ENCODE measurements at regions not wholly inside any gene's neighbourhood (a gene's known extent, or its start where the extent isn't known, plus 50 kb on each side); places are given as distances from the start of the nearest gene placed in this dataset.

DNA sequence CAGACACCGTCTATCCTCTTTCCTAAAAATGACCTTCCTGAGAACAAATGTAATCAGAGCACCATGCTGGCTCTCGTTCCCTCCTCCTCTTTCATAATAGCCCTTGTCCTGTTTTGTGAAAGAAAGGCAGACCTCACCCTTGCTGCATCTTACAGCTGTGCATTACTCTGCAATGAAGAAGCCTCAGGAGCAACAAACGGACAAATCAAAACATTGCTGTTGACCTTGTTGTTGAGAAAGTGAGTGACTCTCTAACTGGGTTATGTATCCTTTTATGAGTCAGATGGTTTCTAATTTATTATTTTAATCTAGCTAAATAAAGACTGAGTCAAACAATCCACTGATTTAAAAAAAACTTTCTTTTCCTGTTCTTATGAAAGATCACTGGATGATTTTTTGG is 180.9 kb downstream of the RPS29 start:
- ATAC-seq (replicated peaks) (no peak), DNase-seq (no peak)
- Mint-ChIP-seq H3K27me3 (peaks cover 11 to 20% of the 10 kb centered on the region in 2 donors), H3K36me3 (ENCODE audit: insufficient read depth) (no peaks in the 10 kb centered on the region), H3K9me3 (no peaks in the 10 kb centered on the region), H3K4me1 (ENCODE audit: low read depth in 2 of 2) (no peaks in the 10 kb centered on the region), H3K27ac (no peak overlapping the region), H3K4me3 (no peak overlapping the region)

DNA sequence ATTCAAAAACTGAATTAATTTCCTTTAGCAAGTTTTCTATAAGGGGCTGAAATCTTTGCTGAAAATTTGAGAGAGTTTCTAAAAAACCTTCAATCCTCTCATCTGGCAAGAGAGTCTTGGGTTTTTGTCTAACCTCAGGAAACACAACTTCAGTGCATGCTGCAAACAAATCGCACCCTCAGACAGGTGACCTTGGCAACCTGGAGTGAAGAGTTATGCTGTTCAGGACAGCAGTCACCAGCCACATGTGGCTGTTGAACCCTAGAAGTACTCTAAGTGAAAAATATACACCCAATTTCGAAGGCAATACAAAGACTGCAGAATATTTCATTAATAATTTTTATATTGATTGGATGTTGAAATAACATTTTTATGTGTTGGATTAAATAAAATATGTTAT is 184.8 kb downstream of the RPS29 start:
- Mint-ChIP-seq H3K36me3 (ENCODE audit: insufficient read depth) (no peaks in the 10 kb centered on the region), H3K9me3 (no peaks in the 10 kb centered on the region), H3K4me1 (ENCODE audit: low read depth in 2 of 2) (no peaks in the 10 kb centered on the region), H3K27me3 (peaks cover 6 to 7% of the 10 kb centered on the region in 2 donors), H3K27ac (no peak overlapping the region), H3K4me3 (no peak overlapping the region)
- ATAC-seq (replicated peaks) (no peak), DNase-seq (no peak)

DNA sequence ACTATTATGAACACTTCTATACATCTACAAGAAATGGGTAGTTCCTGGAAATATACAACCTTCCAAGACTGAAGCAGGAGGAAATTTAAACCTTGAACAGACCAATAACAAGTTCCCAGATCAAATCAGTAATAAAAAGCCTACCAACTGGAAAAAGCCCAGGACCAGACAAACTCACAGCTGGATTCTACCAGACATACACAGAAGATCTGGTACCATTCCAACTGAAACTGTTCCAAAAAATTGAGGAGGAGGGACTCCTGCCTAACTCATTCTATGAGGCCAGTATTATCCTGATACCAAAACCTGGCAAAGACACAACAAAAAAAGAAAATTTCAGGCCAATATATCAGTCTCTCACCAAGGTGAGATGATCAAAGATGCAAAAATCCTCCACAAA is 189.4 kb downstream of the RPS29 start:
- no peak for ATAC-seq (replicated peaks)
- H3K4me3 Mint-ChIP-seq = no peak overlapping the region

DNA sequence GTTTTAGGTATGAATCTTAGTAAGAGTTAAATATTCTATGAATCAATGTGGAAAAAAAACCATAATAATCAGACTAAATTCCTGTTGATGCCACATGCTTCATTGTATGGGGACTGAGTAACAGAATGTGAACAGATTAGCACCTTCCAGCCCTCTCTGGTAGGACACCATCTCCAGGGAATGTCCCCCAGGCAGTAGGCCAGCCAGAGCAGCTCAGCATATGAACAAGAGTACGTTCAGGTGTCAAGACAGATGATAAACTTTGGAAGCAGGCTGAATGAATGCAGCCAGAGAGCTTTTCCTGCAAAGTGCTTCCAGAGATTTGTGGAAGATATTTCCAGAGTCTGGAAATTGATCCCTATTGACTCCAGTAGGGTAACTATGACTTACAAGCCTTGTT is 204.4 kb downstream of the RPS29 start:
- H3K27me3 Mint-ChIP-seq = peaks cover 44 to 47% of the 10 kb centered on the region in 2 donors
- H3K27ac Mint-ChIP-seq = no peak overlapping the region
- no peak overlapping the region for H3K4me3 Mint-ChIP-seq
- H3K4me1 Mint-ChIP-seq (ENCODE audit: low read depth in 2 of 2) = no peaks in the 10 kb centered on the region
- DNase-seq = no peak
- ATAC-seq (replicated peaks) = no peak
- H3K9me3 Mint-ChIP-seq = peaks cover 9 to 17% of the 10 kb centered on the region in 2 donors
- no peaks in the 10 kb centered on the region for H3K36me3 Mint-ChIP-seq (ENCODE audit: insufficient read depth)

More for the DNA sequence above, 189.4 kb downstream of the RPS29 start:
- Mint-ChIP-seq H3K9me3 (no peaks in the 10 kb centered on the region), H3K36me3 (ENCODE audit: insufficient read depth) (no peaks in the 10 kb centered on the region), H3K4me1 (ENCODE audit: low read depth in 2 of 2) (no peaks in the 10 kb centered on the region), H3K27ac (no peak overlapping the region), H3K27me3 (peaks cover 18 to 30% of the 10 kb centered on the region in 2 donors)
- no peak for DNase-seq

DNA sequence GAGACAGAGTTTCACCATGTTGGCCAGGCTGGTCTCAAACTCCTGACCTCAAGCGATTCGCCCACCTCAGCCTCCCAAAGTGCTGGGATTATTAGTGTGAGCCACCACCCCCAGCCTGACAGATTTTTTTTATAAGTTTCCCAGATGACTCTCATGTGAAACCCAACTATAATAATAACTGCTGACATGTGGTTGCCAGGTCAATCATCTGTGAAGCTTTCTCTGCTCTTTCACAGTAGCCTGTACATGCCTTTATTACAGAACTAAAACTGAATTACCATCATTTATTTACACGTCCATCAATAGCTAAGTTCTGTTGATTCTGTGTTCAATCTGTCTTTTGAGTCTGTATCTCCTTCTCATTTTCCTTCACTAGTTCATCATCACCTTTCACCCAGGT is 218.5 kb downstream of the RPS29 start:
- no peak for DNase-seq
- no peak overlapping the region for H3K27ac Mint-ChIP-seq

DNA sequence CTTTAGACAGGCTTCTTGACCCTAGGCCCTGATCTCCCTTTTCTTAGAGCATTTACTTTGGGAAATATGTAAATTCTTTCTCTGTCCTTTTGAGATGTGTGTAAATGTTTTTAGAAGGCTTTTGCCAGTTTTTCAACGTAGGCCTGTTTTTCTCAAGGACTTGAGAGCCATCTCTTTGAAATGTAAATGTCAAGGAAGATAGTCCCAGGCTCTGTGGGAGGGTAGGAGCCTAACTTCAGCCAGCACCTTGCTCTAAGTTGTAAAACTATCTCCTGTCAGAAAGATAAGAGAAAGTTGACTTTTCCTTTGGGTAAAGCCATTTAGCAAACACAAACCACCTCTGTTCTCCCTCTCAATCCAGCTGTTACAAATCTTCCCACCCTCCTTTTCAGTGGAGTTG is 219.8 kb downstream of the RPS29 start:
- no peaks in the 10 kb centered on the region for H3K27me3 Mint-ChIP-seq
- ATAC-seq (replicated peaks) (no peak), DNase-seq (no peak)
- H3K36me3 Mint-ChIP-seq (ENCODE audit: insufficient read depth) = no peaks in the 10 kb centered on the region
- H3K9me3 Mint-ChIP-seq = no peaks in the 10 kb centered on the region
- no peaks in the 10 kb centered on the region for H3K4me1 Mint-ChIP-seq (ENCODE audit: low read depth in 2 of 2)
- no peak overlapping the region for H3K27ac Mint-ChIP-seq
- no peak overlapping the region for H3K4me3 Mint-ChIP-seq

More for the DNA sequence above, 218.5 kb downstream of the RPS29 start:
- Mint-ChIP-seq H3K9me3 (no peaks in the 10 kb centered on the region), H3K36me3 (ENCODE audit: insufficient read depth) (no peaks in the 10 kb centered on the region), H3K4me1 (ENCODE audit: low read depth in 2 of 2) (no peaks in the 10 kb centered on the region), H3K27me3 (peaks cover 0 to 4% of the 10 kb centered on the region in 2 donors), H3K4me3 (no peak overlapping the region)
- no peak for ATAC-seq (replicated peaks)

DNA sequence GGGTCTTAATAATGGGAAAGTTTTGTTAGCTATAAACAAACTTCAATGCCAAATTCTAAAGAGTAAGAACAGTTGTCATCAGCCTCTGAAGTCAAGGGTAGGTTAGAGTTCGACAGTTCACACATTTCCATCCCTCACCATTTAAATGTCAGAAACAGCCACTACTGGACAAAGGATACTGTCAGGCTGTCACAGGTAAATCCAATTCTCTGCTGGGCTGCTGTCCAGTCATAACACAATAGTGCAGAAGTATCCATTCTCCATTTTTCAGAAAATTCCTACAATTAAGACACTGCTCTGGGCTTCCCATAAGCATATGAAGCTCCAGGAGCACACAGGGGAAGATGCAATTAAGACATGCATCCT is 221.4 kb downstream of the RPS29 start:
- ATAC-seq (replicated peaks) (no peak), DNase-seq (no peak)
- H3K9me3 Mint-ChIP-seq = peaks cover under 1 to 4% of the 10 kb centered on the region in 2 donors
- H3K4me3 Mint-ChIP-seq = no peak overlapping the region
- H3K36me3 Mint-ChIP-seq (ENCODE audit: insufficient read depth) = no peaks in the 10 kb centered on the region
- no peak overlapping the region for H3K27ac Mint-ChIP-seq
- no peaks in the 10 kb centered on the region for H3K27me3 Mint-ChIP-seq
- H3K4me1 Mint-ChIP-seq (ENCODE audit: low read depth in 2 of 2) = no peaks in the 10 kb centered on the region

DNA sequence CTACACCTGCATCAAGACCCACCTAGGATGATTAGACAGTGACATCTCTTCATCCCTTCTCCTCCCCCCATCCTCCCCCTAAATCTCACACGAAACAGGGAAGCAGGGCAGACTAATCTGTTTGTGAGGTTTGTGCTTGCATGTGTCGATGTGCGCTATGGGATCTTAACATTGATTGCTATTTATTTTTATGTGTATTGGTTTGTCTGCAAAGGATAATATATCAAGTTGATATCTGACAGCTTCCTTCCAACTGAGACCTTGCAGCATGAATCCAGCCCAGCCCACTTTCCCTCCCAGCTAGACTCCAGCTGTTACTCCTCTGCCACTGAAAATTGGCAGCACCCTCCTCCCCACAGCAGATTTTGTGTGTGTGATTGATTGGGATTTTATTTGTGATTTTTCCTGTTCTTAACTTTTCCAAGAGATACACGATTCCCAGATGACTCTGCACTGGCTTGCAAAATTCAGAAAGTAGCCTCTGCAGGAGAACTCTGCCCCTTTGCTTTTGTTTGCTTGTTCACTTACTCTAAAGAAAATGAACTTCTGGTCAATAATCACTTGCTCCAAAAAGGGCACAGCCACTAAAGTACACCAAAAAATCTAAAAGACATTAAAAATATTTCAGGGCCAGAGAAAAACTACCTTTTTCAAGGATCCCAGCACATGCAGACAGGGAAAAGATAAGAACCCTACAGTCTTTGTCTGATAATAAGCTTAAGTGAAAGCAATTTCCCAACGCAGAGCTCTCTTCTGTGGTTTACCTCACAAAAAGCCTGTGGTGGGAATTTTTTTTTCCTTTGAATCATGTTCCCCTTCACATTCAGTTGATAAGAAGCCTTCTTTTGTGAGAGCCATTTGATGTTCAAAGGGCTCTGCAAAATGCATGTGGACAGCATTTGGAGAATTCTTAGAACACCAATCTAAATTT is 222.1 kb downstream of the RPS29 start:
- DNase-seq (no peak), ATAC-seq (replicated peaks) (no peak)
- H3K4me1 Mint-ChIP-seq (ENCODE audit: low read depth in 2 of 2) = no peaks in the 10 kb centered on the region
- H3K27ac Mint-ChIP-seq = no peak overlapping the region
- H3K36me3 Mint-ChIP-seq (ENCODE audit: insufficient read depth) = no peaks in the 10 kb centered on the region
- no peak overlapping the region for H3K4me3 Mint-ChIP-seq
- peaks cover 4 to 7% of the 10 kb centered on the region in 2 donors for H3K9me3 Mint-ChIP-seq
- H3K27me3 Mint-ChIP-seq = no peaks in the 10 kb centered on the region

DNA sequence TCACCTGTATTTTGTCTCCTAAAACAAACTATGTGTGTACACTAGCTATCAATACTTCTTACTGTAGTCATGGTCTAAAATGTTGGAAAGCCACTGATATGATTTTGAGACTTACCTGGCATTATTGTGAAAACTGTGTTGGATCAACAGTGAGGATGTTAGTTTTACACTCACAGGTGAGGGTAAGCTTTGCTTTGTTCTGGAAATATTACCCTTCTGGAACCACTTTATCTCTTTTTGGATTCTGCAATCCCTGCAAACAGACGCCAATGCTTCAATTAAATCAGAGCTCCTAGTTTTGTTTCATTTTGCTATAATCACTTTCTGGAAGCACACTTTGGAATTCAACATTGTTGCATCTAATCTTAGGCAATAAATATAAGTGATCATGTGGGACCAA is 223.3 kb downstream of the RPS29 start:
- Mint-ChIP-seq H3K4me3 (no peak overlapping the region), H3K27me3 (peaks cover 0 to 1% of the 10 kb centered on the region in 2 donors), H3K36me3 (ENCODE audit: insufficient read depth) (no peaks in the 10 kb centered on the region), H3K9me3 (peaks cover 7 to 8% of the 10 kb centered on the region in 2 donors), H3K27ac (no peak overlapping the region), H3K4me1 (ENCODE audit: low read depth in 2 of 2) (no peaks in the 10 kb centered on the region)
- ATAC-seq (replicated peaks) = no peak
- no peak for DNase-seq

DNA sequence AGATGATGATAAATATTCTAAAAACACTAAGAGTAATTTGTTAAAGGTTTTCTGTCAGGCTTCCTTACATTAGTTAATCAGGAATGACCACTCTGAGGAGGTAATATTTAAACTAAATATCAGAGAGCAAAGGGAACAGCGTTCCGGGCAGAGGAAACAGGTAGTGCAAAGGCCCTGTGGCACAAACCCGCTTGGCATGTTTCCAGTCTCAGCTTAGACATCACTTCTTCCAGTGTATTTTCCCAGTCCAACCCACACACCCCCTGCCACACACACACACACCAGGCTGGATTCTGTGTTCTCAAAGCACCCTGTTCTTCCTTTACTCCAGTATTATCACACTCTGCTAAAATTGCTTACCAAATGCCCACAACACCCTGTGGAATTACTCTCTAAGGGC is 247.1 kb downstream of the RPS29 start:
- Mint-ChIP-seq H3K4me3 (no peak overlapping the region), H3K27ac (no peak overlapping the region), H3K27me3 (peaks cover 16 to 33% of the 10 kb centered on the region in 2 donors), H3K4me1 (ENCODE audit: low read depth in 2 of 2) (no peaks in the 10 kb centered on the region), H3K9me3 (no peaks in the 10 kb centered on the region), H3K36me3 (ENCODE audit: insufficient read depth) (no peaks in the 10 kb centered on the region)
- ATAC-seq (replicated peaks) = no peak
- DNase-seq = no peak

DNA sequence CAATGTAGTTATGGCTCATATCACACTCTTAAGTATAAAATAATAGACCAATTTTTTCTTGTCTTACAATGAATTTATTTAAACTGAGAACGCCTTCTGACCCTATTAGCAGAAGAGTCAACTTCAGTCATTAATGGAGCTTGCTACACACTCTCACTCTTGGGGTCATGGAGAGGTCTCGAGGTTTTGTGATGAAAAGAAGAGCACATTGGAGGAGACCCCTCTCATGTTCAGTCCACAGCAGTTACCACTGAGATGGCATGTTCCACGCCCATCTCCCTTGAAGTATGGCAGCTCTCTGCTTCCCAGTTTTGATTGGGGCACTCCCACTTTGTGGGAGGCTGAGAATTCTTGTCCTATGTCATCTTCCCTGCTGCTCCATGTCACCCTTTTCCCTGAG is 266.4 kb downstream of the RPS29 start:
- H3K27ac Mint-ChIP-seq = no peak overlapping the region
- ATAC-seq (replicated peaks) (no peak), DNase-seq (no peak)
- H3K9me3 Mint-ChIP-seq = peaks cover 5 to 12% of the 10 kb centered on the region in 2 donors
- no peak overlapping the region for H3K4me3 Mint-ChIP-seq
- no peaks in the 10 kb centered on the region for H3K36me3 Mint-ChIP-seq (ENCODE audit: insufficient read depth)
- H3K4me1 Mint-ChIP-seq (ENCODE audit: low read depth in 2 of 2) = no peaks in the 10 kb centered on the region
- peaks cover 28 to 29% of the 10 kb centered on the region in 2 donors for H3K27me3 Mint-ChIP-seq

DNA sequence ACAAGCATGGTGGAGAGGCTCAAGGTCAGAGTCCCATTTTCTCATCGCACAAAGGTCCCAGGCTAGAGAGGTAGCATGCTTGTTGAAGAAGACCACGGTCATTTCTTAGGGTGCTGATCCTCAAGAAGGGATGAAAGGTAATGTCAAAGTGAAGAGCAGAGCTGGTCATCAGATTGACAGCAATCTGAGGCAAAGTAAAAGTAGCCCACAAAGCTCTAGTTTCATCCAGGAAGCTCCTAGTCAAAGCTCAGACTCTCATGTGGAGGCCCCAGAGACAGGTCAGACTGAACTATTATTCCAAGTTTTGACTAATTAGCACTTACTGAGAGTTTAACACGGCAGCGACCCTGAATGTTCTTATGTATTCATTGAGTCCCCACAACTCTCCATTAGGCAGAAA is 270.6 kb downstream of the RPS29 start:
- H3K27me3 Mint-ChIP-seq = peaks cover 13 to 17% of the 10 kb centered on the region in 2 donors
- H3K9me3 Mint-ChIP-seq = peaks cover 0 to 3% of the 10 kb centered on the region in 2 donors
- no peaks in the 10 kb centered on the region for H3K4me1 Mint-ChIP-seq (ENCODE audit: low read depth in 2 of 2)
- DNase-seq (no peak), ATAC-seq (replicated peaks) (no peak)
- H3K36me3 Mint-ChIP-seq (ENCODE audit: insufficient read depth) = no peaks in the 10 kb centered on the region
- no peak overlapping the region for H3K4me3 Mint-ChIP-seq
- no peak overlapping the region for H3K27ac Mint-ChIP-seq

DNA sequence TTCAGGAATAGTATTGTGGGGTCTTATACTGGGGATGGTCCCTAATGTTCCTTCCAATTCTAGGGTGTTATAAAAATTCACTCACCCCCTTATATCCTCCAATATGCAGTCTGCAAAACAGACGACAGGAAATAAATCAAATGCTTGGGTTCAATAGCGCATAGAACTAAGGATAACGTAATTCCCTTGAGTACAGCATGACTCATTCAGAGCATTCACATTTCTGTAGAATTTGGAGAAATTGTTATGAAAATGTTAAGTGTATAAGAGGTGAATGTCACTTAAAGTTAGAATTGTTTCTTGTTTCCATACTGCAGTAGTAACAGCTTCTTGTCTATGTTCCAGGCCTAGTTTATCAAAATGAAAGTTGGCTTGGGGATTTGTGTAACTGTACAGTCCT is 271.4 kb downstream of the RPS29 start:
- Mint-ChIP-seq H3K27ac (no peak overlapping the region), H3K36me3 (ENCODE audit: insufficient read depth) (no peaks in the 10 kb centered on the region), H3K9me3 (peaks cover 0 to 1% of the 10 kb centered on the region in 2 donors), H3K4me3 (no peak overlapping the region), H3K4me1 (ENCODE audit: low read depth in 2 of 2) (no peaks in the 10 kb centered on the region), H3K27me3 (peaks cover 8 to 9% of the 10 kb centered on the region in 2 donors)
- DNase-seq (no peak), ATAC-seq (replicated peaks) (no peak)

DNA sequence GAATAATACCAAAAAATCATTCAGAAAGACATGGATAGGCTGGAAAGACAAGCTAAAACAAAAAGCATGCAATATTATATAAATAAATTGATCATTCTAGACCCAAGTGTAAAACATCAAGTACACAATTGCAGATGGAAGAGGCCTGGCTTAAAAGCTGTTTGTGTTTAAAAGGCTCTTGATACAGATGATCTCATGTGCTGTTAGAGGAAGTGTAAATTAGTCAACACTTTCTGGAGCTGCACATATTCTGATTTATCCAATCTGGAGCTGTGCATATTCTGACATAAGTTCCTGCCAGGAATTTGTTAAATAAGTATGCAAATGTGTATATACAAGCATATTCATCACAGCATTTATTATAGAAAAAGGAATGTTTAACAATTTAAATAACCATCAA is 273.1 kb downstream of the RPS29 start:
- no peaks in the 10 kb centered on the region for H3K36me3 Mint-ChIP-seq (ENCODE audit: insufficient read depth)
- no peak for ATAC-seq (replicated peaks)
- H3K27ac Mint-ChIP-seq = no peak overlapping the region
- H3K4me1 Mint-ChIP-seq (ENCODE audit: low read depth in 2 of 2) = no peaks in the 10 kb centered on the region
- peaks cover under 1 to 11% of the 10 kb centered on the region in 2 donors for H3K27me3 Mint-ChIP-seq
- no peak for DNase-seq
- H3K4me3 Mint-ChIP-seq = no peak overlapping the region
- H3K9me3 Mint-ChIP-seq = no peaks in the 10 kb centered on the region
